Esophagus squamous epithelium (tissue), 5 donors: ENCODE measurements at regions not wholly inside any gene's neighbourhood (a gene's known extent, or its start where the extent isn't known, plus 50 kb on each side); places are given as distances from the start of the nearest gene placed in this dataset.

Experiments used
- DNase-seq: peaks from one replicate; lab custom pipeline; 2025; lab: John Stamatoyannopoulos, UW
- H3K27ac ChIP-seq, 4 donors: fragments of 200-600 bp; sonication (generic); one replicate each; pipeline ENCODE4 v1.5.1; 2016 to 2019; ENCODE audit warnings: mild to moderate bottlenecking in 1 of 4
- H3K27me3 ChIP-seq, 4 donors: fragments of 200-600 bp; sonication (generic); 1 replicate in 3 of 4; 2 replicates in 1 of 4; pipeline versions ENCODE4 v1.5.1 to v1.6.0; 2017 to 2021; ENCODE audit warnings: antibody characterized with exemption in 1 of 4
- H3K36me3 ChIP-seq, 3 donors: fragments of 200-600 bp; sonication (generic); one replicate each; pipeline ENCODE4 v1.5.1; 2016 to 2019
- H3K4me1 ChIP-seq, 3 donors: fragments of 200-600 bp; sonication (generic); one replicate each; pipeline ENCODE4 v1.5.1; 2017 to 2019
- H3K4me3 ChIP-seq, 4 donors: fragments of 200-600 bp; sonication (generic); 1 replicate in 3 of 4; 2 replicates in 1 of 4; pipeline ENCODE4 v1.5.1; 2016 to 2019; ENCODE audit warnings: mild to moderate bottlenecking in 2 of 4, moderate library complexity in 1 of 4
- H3K9me3 ChIP-seq, 3 donors: fragments of 200-600 bp; sonication (generic); one replicate each; pipeline ENCODE4 v1.5.1; 2016 to 2019
- CTCF ChIP-seq, 6 experiments: fragments of 450-650 bp in 4 of 6; fragments of 200-600 bp in 2 of 6; sonication (generic) in 2 of 6; IDR thresholded peaks; one replicate each; pipeline ENCODE4 v1.5.1; 2016 to 2019; ENCODE audit warnings: antibody characterized with exemption in 6 of 6, mild to moderate bottlenecking in 4 of 6, moderate library complexity in 4 of 6
- POLR2A ChIP-seq, 4 donors: fragments of 450-650 bp; IDR thresholded peaks; one replicate each; pipeline ENCODE4 v1.6.1; 2017; ENCODE audit warnings: antibody characterized with exemption in 4 of 4, mild to moderate bottlenecking in 4 of 4, moderate library complexity in 3 of 4
- WGBS, 2 donors: methylation state at CpG; one replicate each; pipeline ENCODE4 v1.1.5; 2018; 5-methylcytosine and 5-hydroxymethylcytosine counted together
- intact Hi-C: fragments of 100-400 bp; cut with DNase I; formaldehyde crosslinking; loops from one replicate; pipeline ENCODE4 v1.15.0; 2022
- donor health status: DM: yes; HTN: yes; CAD: no.

GRCh38 chr16:86189934-86190333 lies 291.0 kb downstream of the IRF8 start:
- Histone ChIP-seq H3K27ac (no peak overlapping the region), H3K4me1 (no peaks in the 10 kb centered on the region), H3K36me3 (no peaks in the 10 kb centered on the region), H3K4me3 (no peak overlapping the region), H3K9me3 (no peaks in the 10 kb centered on the region), H3K27me3 (peaks cover 0 to 35% (median 0%) of the 10 kb centered on the region in 4 donors)
- intact Hi-C loops: no loop called here
- TF ChIP-seq POLR2A (IDR thresholded peaks at IDR 0.05) (no peak), CTCF (IDR thresholded peaks at IDR 0.05) (no peak)
- 58 to 71% methylated on average over 4 of the region's 4 CpGs for WGBS, 2 donors
- DNase-seq: no peak

- Histone ChIP-seq H3K27ac (peak overlapping the region in 1 of 4 donors; percentile 22), H3K4me1 (no peaks in the 10 kb centered on the region), H3K9me3 (no peaks in the 10 kb centered on the region), H3K27me3 (peaks cover 0 to 52% (median 0%) of the 10 kb centered on the region in 4 donors), H3K4me3 (no peak overlapping the region), H3K36me3 (no peaks in the 10 kb centered on the region)
- no peak for DNase-seq
- 80 to 81% methylated on average over 14 of the region's 14 CpGs for WGBS, 2 donors
- no peak for TF ChIP-seq POLR2A (IDR thresholded peaks at IDR 0.05)
- TF ChIP-seq CTCF (IDR thresholded peaks at IDR 0.05): no peak
- intact Hi-C loops: no loop called here
Measured at GRCh38 chr16:86191663-86192062, 292.7 kb downstream of the IRF8 start.

- H3K4me3 ChIP-seq: no peak overlapping the region
- TF ChIP-seq POLR2A (IDR thresholded peaks at IDR 0.05) (no peak), CTCF (IDR thresholded peaks at IDR 0.05) (no peak)
- H3K27ac ChIP-seq: peak overlapping the region in 3 of 4 donors; percentile 82 to 92 (median 83)
- no peaks in the 10 kb centered on the region for H3K9me3 ChIP-seq
- WGBS, 2 donors: 71 to 76% methylated on average over 10 to 15 of the region's 15 CpGs
- no peak for DNase-seq
- H3K27me3 ChIP-seq: peaks cover 0 to 71% (median 0%) of the 10 kb centered on the region in 4 donors
- intact Hi-C loops: no loop called here
- no peaks in the 10 kb centered on the region for H3K4me1 ChIP-seq
- no peaks in the 10 kb centered on the region for H3K36me3 ChIP-seq
Measured at GRCh38 chr16:86193528-86194193, 294.7 kb downstream of the IRF8 start.

- DNase-seq: no peak
- TF ChIP-seq CTCF (IDR thresholded peaks at IDR 0.05): no peak
- peaks cover 0 to 4% (median 0%) of the 10 kb centered on the region in 3 donors for H3K4me1 ChIP-seq
- intact Hi-C loops: loop anchor here (5.0 kb wide), 1 partner anchor 321 kb away; no protein-coding TSS in a partner anchor
- peaks cover 0 to 92% (median 0%) of the 10 kb centered on the region in 4 donors for H3K27me3 ChIP-seq
- peak overlapping the region; percentile 52 to 92 (median 82) for H3K27ac ChIP-seq
- H3K36me3 ChIP-seq: no peaks in the 10 kb centered on the region
- no peaks in the 10 kb centered on the region for H3K9me3 ChIP-seq
- WGBS, 2 donors: 48 to 55% methylated on average over 12 to 22 of the region's 22 CpGs
- peak overlapping the region in 3 of 4 donors; percentile 17 to 53 (median 29) for H3K4me3 ChIP-seq
Measured at GRCh38 chr16:86195863-86196630, 297.1 kb downstream of the IRF8 start.
